AG09309 (cell line): ENCODE measurements at regions not wholly inside any gene's neighbourhood (a gene's known extent, or its start where the extent isn't known, plus 50 kb on each side); places are given as distances from the start of the nearest gene placed in this dataset.

Experiments used
- DNase-seq: peaks from one replicate; pipeline ENCODE4 v3.0.0-alpha.2; 2010; ENCODE audit warnings: low read depth
- H3K4me3 ChIP-seq: 2 replicates; pipeline ENCODE4 v1.5.1; 2011; ENCODE audit warnings: mild to moderate bottlenecking, low read depth, low read length, moderate library complexity; ENCODE audit not compliant: control insufficient read depth
- CTCF ChIP-seq: IDR thresholded peaks from 2 replicates; pipeline ENCODE4 v1.5.1; 2011; ENCODE audit warnings: mild to moderate bottlenecking, low read depth, low read length, inconsistent platforms; ENCODE audit not compliant: insufficient read depth, control insufficient read depth; ENCODE audit errors: missing control alignments

DNA sequence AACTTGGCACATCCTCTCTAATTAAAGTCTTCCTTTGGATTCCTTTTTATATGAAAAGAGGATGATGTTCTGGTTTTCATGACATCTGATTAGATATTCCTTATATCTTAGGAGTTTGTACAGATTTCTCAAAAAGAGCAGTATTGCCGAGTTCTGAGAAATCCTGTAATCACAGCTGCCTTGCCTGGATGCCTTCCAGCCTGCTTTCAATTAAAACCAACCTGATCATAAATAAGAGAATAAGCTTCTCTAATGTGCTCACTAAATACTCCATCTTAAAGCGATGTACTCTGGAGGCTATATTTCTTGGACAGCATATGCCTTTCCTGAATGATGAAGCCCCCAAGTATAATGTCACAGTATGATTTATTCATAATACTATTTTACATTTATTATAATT, 1203.8 kb upstream of the PIK3C3 start:
- TF ChIP-seq CTCF = no peak

GRCh38 chr18:40739029-40739428, 1216.0 kb upstream of the PIK3C3 start:
- no peak overlapping the region for H3K4me3 ChIP-seq
- DNase-seq = no peak
- no peak for TF ChIP-seq CTCF

More for the DNA sequence above, 1203.8 kb upstream of the PIK3C3 start:
- no peak for DNase-seq
- no peak overlapping the region for H3K4me3 ChIP-seq

DNA sequence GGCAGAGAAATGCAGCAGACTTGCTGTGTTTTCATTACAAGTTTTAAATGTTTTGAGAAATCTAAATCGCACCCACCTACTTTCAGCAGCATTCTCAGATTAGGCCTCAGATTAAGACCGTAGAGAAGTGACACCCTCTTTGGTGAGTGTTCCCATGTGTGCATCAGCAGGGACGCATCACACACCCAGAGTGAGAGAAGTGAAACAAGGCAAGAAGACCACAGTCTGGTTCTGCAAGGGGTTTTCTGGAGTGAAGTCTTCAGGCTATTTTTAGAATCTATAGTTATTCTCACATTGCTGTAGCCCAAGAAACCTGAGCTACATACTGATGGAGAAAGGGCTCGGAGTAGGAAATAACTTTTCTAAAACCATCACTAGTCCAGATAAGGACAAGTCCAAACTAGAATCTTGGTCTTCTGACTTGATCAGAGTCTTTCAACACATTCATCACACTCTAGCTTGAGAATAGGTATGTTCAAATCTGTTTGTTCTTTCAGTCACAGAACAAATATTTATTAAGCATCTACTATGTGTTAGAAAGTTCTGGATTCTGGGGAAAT, 1216.6 kb upstream of the PIK3C3 start:
- DNase-seq = no peak
- no peak overlapping the region for H3K4me3 ChIP-seq
- TF ChIP-seq CTCF = no peak

DNA sequence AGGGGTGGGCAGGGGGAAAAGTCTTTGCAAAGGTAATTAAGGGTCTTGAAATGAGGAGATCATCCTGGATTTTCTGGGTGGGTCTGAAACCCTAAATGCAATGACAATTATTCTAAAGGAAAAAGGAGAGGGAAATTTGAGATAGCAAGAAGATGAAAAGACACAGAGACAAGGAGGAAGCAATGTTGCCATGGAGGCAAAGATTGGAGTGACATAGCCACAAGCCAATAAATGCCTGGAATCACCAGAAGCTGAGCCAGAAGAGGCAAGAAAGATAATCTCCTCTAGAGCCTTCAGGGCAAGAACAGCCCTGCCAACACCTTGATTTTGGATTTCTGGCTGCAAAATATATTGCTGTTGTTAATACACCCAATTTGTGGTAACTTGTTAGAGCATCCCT, 1246.3 kb upstream of the PIK3C3 start:
- no peak for TF ChIP-seq CTCF
- H3K4me3 ChIP-seq = no peak overlapping the region
- DNase-seq = no peak

DNA sequence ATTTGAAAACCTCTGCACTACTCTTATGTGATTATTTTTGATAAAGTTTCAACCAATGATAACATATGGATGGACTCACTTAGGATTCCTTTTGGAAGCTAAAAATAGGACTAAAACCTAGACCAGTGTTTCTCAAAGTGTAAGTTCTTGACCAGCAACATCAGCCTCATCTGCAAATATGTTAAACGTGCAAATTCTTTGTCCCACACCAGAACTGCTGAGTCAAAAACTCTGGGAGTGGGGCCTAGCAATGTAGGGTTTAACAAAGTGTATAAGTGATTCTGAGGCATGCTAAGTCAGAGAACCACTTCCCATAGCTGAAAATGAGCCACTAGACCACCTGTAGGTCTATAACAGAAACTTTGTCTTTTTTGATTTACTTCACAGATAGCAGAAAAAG, 1247.2 kb upstream of the PIK3C3 start:
- TF ChIP-seq CTCF = no peak
- DNase-seq = no peak

DNA sequence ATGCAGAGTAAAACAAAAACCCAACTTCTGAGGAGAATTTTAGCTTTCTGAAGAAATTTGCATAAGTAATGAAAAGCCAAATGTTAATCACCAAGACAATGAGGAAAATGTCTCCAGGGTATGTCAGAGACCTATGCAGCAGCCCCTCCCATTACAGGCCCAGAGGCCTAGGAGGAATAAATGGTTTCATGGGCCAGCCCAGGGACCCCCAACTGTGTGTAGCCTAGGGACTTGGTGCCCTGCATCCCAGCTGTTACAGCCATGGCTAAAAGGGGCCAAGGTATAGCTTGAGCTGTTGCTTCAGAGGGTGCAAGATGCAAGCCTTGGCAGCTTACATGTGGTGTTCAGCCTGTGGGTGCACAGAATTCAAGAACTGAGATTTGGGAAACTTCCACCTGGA, 1256.9 kb upstream of the PIK3C3 start:
- TF ChIP-seq CTCF = no peak
- H3K4me3 ChIP-seq = no peak overlapping the region
- no peak for DNase-seq

More for the DNA sequence above, 1247.2 kb upstream of the PIK3C3 start:
- no peak overlapping the region for H3K4me3 ChIP-seq

DNA sequence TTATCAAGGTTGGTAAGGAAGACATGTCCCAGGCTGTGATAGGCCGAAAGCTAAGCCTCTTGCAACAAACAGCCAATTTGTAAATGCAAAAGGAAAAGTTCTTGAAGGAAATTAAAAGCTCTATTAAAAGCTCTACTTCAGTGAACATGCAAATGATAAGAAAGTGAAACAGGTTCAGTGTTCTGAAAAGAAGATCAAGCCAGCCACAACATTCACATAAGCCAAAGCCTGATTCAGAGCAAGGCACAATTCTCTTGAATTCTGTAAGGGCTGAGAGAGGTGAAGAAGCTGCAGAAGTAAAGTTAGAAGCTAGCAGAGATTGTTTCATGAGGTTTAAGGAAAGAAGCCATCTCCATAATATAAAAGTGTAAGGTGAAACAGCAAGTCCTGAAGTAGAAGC, 1259.5 kb upstream of the PIK3C3 start:
- DNase-seq = no peak
- no peak for TF ChIP-seq CTCF
- H3K4me3 ChIP-seq = no peak overlapping the region
